G401.6 (cell line): ENCODE measurements at regions not wholly inside any gene's neighbourhood (a gene's known extent, or its start where the extent isn't known, plus 50 kb on each side); places are given as distances from the start of the nearest gene placed in this dataset.
"Not testable (repeated sequence)": the region's sequence is repeated elsewhere in the genome, so short reads cannot be mapped to it uniquely, and the experiment has no call there.

ENCODE experiments used
- FAIRE-seq: peaks from 2 replicates; lab custom pipeline; 2012; peaks lifted over from hg19 to GRCh38; lab: Jason Lieb, UNC

- FAIRE-seq, result no peak
These were observed 287.1 kb upstream of the ADGRL3 start for GRCh38 chr4:60913002-60913401.

DNA sequence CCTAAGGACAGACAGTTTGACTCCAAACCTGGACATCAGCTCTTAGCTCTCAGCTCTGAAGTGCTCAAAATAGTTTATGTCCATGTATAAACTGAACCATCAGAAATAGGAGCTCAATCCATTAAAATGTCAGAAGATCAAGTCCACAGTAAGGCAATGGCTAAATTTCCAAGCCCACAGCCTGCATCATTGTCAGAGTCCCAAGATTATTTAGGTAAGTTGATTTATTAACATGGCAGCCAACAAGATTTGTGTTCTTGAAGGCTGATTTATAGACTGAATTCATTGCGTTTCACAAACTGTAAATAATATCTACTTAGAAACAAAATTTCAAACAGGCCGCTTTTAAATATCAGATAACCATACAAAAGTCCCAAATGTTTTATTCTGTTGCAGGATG lies 286.5 kb upstream of the ADGRL3 start:
- FAIRE-seq, result no peak

DNA sequence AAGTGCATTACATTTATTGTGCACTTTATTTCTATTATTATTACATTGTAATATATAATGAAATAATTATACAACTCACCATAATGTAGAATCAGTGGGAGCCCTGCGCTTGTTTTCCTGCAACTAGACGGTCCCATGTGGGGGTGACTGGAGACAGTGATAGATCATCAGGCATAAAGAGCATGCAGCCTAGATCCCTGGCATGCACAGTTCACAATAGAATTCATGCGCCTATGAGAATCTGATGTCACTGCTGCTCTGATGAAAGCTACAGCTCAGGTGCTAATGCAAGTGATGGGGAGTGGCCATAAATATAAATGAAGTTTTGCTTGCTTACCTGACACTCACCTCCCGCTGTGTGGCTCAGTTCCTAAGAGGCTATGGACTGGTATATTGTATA lies 278.4 kb upstream of the ADGRL3 start:
- FAIRE-seq, result not testable (repeated sequence)

DNA sequence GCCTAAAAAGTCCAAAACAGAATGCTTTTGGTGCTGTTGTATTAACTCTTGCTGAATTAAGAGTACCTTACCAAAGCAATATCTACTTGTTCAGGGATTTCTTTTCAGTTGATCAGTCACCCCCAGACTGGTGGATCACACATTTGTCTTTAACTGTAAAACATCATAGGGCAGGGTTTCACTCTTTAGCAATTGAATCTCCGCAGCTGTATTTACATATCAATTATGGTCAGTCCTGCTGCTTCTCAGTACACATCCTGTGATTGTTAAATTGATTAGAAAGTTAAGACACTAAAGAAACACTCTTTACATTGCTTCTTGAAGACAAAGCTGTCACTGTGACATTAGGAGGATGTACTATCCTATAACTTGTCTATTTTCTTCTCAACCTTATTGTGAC lies 277.1 kb upstream of the ADGRL3 start:
- no peak for FAIRE-seq

DNA sequence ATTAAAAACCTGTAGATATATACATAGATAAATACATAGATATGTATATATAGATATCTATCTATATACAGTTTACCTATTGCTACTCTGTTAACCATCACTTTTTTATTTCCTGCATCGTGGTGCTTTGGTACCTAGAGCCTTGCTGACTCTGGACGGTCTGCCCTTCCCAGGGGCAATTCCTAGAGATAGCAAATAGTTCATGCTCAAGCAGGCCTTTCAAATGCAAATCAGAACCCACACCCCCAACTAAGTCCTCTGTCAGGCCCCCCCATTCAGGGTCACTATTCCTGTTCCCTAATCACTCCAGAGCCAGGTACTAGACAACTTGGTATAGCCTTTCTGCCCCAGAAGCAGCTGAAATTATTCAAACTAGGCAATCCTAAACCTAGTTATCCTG lies 273.5 kb upstream of the ADGRL3 start:
- no peak for FAIRE-seq

- no peak for FAIRE-seq
These were observed 269.3 kb upstream of the ADGRL3 start for GRCh38 chr4:60930866-60931265.

DNA sequence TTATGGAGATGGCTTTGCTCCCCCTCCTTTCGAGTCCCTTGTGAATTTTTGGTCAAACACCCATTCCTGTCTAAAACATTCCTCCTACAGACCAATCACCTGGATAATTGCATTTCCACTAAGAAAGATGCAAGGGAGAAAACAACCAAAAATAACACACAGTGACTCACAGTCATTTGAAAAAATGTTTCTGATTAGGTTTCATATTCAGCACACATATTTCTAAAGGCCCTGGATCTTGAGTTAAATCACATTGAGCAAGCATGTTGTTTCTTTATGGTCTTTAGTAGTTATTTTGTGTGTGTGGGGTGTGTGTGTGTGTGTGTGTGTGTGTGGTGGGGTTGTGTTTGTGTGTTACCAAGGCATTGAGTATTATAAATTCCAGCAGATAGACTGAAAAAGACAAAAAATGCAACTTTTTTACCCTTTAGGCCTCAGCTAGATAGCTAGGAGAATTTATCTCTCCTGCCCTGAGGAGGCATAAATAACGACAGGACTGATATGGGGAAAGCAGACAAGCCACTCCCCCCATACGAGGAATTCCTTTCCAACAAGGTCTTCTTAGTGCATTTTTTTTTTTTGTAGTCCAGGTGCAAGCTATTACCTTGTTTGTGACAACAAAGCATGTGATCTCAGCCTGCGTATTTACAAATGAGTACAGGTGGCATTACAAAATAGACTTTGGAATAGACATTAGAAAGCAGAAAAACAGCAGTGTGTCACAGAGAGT lies 265.4 kb upstream of the ADGRL3 start:
- no peak for FAIRE-seq

GRCh38 chr4:60938181-60938580 lies 261.9 kb upstream of the ADGRL3 start:
- FAIRE-seq, result no peak

DNA sequence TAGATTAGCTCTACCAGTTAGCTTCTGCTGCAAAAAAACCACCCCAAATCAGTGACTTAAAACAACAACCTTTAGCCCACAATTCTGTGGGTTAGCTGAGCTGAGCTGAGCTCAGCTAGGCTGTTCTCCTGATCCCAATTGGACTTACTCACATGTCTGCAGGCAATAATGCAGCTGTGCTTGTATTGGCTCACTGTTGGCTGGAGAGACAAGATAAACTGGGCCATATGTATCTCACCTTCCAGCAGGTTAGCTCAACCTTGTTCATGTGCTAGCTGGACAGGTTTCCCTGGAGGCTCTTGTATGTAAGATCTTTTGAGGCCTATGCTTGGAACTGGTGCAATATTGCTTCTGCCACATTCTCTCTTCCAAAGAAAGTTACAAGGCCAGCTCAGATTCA lies 261.5 kb upstream of the ADGRL3 start:
- FAIRE-seq, result no peak

- no peak for FAIRE-seq
These were observed 256.1 kb upstream of the ADGRL3 start for GRCh38 chr4:60944060-60944459.

DNA sequence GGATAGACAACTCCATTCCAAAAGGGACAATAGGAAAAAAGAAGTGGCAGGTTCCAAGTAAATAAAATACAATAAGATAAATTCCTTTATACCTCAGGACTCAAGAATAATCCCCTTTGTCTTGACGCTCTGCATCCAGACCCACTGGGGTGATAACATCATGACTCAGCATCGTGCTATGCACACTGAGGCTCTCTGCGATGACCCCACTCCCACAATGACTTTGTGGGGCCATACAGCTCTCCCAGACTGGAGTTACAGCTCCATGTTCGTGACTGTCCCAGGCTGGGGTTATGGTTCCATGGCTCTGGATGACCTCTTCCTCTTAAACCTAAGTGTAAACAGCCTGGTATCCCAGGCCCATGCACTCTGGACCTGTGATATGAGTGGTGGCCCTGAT lies 254.5 kb upstream of the ADGRL3 start:
- FAIRE-seq, result no peak

DNA sequence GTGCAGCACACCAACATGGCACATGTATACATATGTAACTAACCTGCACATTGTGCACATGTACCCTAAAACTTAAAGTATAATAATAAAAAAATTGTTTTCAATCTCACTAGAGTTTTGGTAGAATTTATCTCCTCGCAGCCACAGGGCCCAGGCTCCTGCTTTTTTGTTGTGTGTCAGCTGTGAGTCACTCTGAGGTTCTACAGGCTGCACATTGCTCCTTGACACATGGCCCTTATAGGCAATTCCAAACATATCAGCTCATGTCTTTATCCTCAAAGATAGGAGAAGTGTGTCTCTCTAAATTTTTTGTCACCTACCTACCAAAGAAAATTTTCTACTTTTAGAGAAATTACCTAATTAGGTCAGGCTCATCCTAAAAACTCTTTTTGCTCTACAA lies 252.1 kb upstream of the ADGRL3 start:
- no peak for FAIRE-seq

- no peak for FAIRE-seq
These were observed 247.2 kb upstream of the ADGRL3 start for GRCh38 chr4:60952921-60953320.

DNA sequence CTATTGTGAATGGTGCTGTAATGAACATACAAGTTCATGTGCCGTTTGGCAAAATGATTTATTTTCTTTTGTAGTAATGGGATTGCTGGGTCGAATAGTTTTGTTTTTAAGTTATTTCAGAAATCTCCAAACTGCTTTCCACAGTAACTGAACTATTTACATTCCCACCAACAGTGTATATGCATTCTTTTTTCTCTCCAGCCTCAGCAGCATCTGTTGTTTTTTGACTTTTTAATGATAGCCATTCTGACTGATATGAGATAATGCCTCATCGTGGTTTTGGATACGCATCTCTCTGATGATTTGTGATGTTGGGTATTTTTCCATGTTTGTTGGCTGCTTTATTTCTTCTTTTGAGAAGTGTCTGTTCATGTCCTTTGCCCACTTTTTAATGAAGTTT lies 246.3 kb upstream of the ADGRL3 start:
- no peak for FAIRE-seq

DNA sequence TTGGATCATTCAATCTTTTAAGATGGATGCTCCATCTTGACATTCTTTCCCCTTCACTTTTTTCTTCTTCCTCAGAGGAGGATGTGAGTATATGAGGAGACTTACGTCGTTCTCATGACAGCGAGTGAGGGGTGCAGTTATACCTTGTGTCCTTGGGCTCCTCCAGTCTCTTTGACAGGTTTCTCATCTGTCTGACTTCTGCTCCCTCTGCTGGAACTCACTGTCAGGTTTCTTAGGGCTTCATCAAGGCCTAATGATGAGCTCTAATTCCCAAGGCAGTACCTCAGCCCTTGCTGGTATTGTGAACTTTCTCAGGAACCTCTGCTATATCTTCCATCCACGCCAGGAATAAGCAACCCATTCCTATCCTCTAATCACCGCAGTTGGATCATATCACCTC lies 237.8 kb upstream of the ADGRL3 start:
- no peak for FAIRE-seq

DNA sequence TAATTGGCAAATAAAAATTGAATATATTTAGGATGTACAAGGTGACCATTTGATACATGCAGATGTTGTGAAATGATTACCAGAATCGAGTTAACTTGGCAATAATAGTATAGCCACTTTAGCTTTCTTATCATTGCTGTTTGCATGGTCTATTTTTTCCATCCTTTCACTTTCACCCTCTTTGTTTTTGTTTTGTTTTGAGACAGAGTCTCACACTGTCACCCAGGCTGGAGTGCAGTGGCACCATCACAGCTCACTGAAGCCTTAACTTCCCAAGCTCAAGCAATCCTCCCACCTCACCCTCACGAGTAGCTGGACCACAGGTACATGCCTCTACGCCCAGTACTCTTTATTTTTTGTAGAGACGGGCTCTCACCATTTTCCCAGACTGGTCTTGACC lies 218.6 kb upstream of the ADGRL3 start:
- FAIRE-seq, result no peak

DNA sequence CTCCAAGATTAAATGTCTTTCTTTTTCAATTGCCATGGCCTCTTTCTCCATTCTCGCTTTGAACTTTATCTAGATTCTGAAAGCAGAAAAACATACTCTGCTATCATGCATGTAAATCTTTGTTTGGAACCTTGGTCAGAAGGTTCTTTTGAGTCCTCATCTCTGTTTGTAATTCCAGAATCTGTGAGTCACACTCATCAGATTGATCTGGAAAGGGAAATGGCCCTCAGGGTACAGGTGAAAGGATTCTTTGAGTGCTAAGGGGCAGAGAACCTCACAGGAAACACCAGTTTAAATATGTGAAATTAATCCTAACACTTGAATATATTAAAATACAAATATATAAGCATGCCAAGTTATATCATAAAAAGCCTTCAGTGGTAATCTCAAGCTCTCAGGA lies 211.0 kb upstream of the ADGRL3 start:
- FAIRE-seq, result no peak

DNA sequence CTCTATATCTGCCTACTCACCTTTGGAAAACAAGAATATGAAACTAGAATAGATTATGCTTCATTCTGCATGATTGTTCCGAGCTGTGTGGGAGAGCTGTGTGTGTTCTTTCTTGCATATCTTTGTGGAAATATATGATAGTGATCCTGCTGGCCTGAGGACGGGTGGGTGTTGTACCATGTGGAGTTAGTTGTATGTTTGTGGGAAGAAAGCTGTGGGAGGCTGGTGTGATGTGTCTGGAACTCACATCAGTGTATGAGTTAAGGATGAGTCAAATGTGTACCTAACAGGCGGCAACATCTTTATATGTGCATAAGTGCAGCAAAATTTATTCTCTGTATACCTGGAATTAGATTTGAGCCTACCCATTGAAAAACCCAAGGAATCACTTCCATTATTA lies 208.1 kb upstream of the ADGRL3 start:
- no peak for FAIRE-seq

GRCh38 chr4:61003301-61003700 lies 196.8 kb upstream of the ADGRL3 start:
- FAIRE-seq, result no peak

DNA sequence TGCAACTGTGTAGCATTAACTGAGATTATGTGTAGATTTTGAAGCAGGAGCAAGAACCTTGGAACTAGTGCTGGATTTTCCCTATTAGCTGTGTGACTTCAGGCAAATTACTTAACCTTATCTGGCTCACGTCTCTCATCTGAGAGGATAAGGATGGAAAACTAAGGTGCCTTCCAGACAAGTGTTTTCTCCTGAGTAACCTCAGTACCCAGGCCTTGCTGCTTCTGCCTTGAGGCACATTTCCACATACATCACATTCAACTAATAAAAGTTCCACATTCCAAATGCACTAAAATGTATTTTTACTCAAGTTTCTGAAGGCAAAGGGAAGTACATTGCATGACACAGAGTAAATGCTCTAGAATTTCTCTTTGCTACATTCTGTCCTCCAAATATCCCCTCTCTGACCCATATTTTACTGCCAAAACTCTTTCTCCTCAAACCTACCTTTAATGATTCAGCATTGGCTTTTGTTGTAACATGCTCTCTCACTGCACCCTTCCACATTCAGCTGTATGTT lies 195.4 kb upstream of the ADGRL3 start:
- FAIRE-seq, result no peak

- FAIRE-seq, result no peak
These were observed 189.1 kb upstream of the ADGRL3 start for GRCh38 chr4:61011051-61011450.

DNA sequence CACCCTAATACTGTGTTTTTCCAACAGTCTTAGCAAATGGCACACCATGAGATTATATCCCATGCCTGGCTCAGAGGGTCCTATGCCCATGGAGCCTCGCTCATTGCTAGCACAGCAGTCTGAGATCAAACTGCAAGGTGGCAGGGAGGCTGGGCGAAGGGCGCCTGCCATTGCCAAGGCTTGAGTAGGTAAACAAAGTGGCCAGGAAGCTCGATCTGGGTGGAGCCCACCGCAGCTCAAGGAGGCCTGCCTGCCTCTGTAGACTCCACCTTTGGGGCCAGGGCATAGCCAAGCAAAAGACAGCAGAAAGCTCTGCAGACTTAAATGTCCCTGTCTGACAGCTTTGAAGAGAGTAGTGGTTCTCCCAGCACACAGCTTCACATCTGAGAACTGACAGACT lies 188.2 kb upstream of the ADGRL3 start:
- FAIRE-seq, result not testable (repeated sequence)

GRCh38 chr4:61024610-61025009 lies 175.5 kb upstream of the ADGRL3 start:
- FAIRE-seq, result no peak

DNA sequence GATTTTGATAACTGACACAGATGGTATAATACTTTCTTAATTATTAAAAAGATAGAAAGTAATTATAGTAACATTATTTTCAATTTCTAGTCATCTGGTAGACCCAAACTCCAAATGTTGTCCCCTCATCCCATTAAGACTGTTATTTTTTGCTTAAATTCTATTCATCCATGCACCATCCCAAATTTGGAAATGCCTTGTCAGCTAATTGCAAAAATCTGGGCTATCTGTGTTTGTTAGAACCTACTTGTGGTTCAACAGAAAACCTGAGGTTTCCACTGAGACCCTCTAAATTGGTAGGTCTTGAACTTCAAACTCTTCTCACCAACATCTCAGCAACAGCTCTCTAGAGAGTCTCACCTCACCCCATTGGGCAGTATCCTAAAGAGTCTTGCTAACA lies 172.2 kb upstream of the ADGRL3 start:
- FAIRE-seq, result no peak
